ENCODE measurements at regions not wholly inside any gene's neighbourhood (a gene's known extent, or its start where the extent isn't known, plus 50 kb on each side); places are given as distances from the start of the nearest gene placed in this dataset.

- TF ChIP-seq CTCF (IDR thresholded peaks at IDR 0.05) (no peak), EZH2 (IDR thresholded peaks at IDR 0.05; ENCODE audit: borderline replicate concordance, insufficient read depth, low read depth, low read length, poor library complexity, severe bottlenecking) (no peak)
Measured at GRCh38 chr2:14932285-14932684, 299.8 kb downstream of the LRATD1 start.

Measured in B cell (primary cell).